Choroid plexus epithelial cell (primary cell): ENCODE measurements at regions not wholly inside any gene's neighbourhood (a gene's known extent, or its start where the extent isn't known, plus 50 kb on each side); places are given as distances from the start of the nearest gene placed in this dataset.

Experiments used
- DNase-seq: peaks from one replicate; pipeline ENCODE4 v3.0.0-alpha.2; 2010; ENCODE audit warnings: low read depth
- H3K4me3 ChIP-seq: 2 replicates; pipeline ENCODE4 v1.5.1; 2011; ENCODE audit warnings: low read depth, mild to moderate bottlenecking, control low read depth, low read length, moderate library complexity
- CTCF ChIP-seq: conservative IDR thresholded peaks from 2 replicates; pipeline ENCODE4 v1.5.1; 2011; ENCODE audit warnings: low read depth, mild to moderate bottlenecking, control low read depth, inconsistent platforms, low read length, moderate library complexity

- no peak for DNase-seq
Observed at GRCh38 chr5:2203774-2204173, 321.0 kb upstream of the IRX4 start.

DNA sequence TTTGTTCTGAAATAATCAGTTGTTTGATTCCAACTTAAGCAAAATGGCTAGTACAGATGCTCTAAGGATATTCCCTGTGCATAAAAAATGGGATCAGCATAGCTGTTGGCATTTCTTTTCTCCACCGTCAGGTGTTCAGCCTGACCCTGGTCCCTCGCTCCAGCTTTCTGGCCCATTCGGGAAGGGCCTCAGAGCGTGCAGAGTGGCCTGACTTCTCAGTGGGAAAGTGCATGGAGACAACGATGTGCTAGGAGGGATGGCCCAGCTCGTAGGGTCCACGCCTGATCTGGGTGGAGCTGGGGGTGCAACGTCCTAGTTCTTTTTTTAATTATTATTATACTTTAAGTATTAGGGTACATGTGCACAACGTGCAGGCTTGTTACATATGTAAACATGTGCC lies 319.1 kb upstream of the IRX4 start:
- no peak for DNase-seq
- no peak overlapping the region for H3K4me3 ChIP-seq
- no peak for TF ChIP-seq CTCF

More at GRCh38 chr5:2203774-2204173, 321.0 kb upstream of the IRX4 start:
- no peak for TF ChIP-seq CTCF
- no peak overlapping the region for H3K4me3 ChIP-seq

GRCh38 chr5:2201421-2201820 lies 318.7 kb upstream of the IRX4 start:
- DNase-seq: no peak
- no peak overlapping the region for H3K4me3 ChIP-seq
- no peak for TF ChIP-seq CTCF

- TF ChIP-seq CTCF: no peak
- no peak overlapping the region for H3K4me3 ChIP-seq
- DNase-seq: no peak
Observed at GRCh38 chr5:2201011-2201410, 318.3 kb upstream of the IRX4 start.

DNA sequence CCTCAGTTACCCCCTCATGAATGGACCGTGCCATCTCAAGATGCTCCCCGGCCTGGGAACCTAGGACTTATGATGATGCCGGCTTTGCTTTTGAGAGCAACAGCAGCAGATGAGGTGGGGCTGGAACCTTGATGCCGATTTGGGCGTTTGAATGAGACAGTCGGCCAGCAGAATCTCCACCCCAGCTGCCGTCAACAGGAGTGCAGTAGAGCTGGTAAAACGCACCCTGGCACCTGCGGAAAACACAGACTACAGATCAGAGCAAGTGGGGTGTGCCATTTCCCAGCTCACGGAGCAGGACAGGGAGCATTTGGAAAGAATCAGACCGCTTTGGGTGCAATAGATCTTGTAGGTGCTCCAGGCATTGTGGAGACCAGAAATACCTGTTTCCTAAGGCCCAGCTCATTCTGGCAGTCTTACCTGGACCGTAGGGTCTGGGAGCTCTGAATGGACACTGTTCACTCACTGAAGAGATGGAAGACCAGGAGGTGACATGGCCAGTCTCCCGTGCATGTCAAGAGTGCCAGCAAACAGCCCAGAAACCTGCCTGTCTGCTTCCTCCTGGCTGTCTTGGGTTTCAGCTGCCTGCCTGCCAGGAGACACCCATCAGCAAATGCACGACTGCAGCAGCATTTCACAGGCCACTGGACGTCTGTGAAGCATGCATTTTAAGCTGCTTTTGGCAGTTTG lies 317.7 kb upstream of the IRX4 start:
- DNase-seq: no peak
- no peak for TF ChIP-seq CTCF
- no peak overlapping the region for H3K4me3 ChIP-seq

GRCh38 chr5:2199697-2200096 lies 317.0 kb upstream of the IRX4 start:
- H3K4me3 ChIP-seq: no peak overlapping the region
- no peak for DNase-seq
- no peak for TF ChIP-seq CTCF

GRCh38 chr5:2196989-2197619 lies 314.4 kb upstream of the IRX4 start:
- DNase-seq: no peak
- TF ChIP-seq CTCF: no peak
- H3K4me3 ChIP-seq: no peak overlapping the region
